ENCODE measurements at regions not wholly inside any gene's neighbourhood (a gene's known extent, or its start where the extent isn't known, plus 50 kb on each side); places are given as distances from the start of the nearest gene placed in this dataset.

GRCh38 chr19:27580906-27581305 lies 1632.0 kb downstream of the UQCRFS1 start:
- no peak for DNase-seq

Data from cortex of kidney (tissue), 1 donor.